AG04450 (cell line): ENCODE measurements at regions not wholly inside any gene's neighbourhood (a gene's known extent, or its start where the extent isn't known, plus 50 kb on each side); places are given as distances from the start of the nearest gene placed in this dataset.

ENCODE experiments used
- CTCF ChIA-PET: fragments of 300-600, 350-600 bp; formaldehyde crosslinking; extraction: SDS; loops from one replicate; lab custom pipeline; 2022; ENCODE audit warnings: antibody characterized with exemption, inconsistent platforms; lab: Charles Lee
- POLR2A ChIA-PET: fragments of 350-600 bp; formaldehyde crosslinking; extraction: SDS; loops from one replicate; lab custom pipeline; 2021; ENCODE audit warnings: antibody characterized with exemption, inconsistent platforms; lab: Yijun Ruan, JAX
- DNase-seq: peaks from one replicate; pipeline ENCODE4 v3.0.0-alpha.2; 2011; ENCODE audit warnings: low read depth, low spot score
- H3K27ac ChIP-seq: one replicate; pipeline ENCODE4 v1.5.1; 2012; ENCODE audit warnings: low read depth, low read length, control low read depth
- H3K27me3 ChIP-seq: one replicate; pipeline ENCODE4 v1.6.0; 2012; ENCODE audit warnings: low read length; ENCODE audit not compliant: control insufficient read depth, insufficient read depth
- H3K4me3 ChIP-seq: 2 replicates; pipeline ENCODE4 v1.5.1; 2011; ENCODE audit warnings: mild to moderate bottlenecking, low read depth, low read length, control low read depth
- H3K9me3 ChIP-seq: 2 replicates; pipeline ENCODE4 v1.5.1; 2012; ENCODE audit warnings: low read length; ENCODE audit not compliant: control insufficient read depth, insufficient read depth
- CTCF ChIP-seq: IDR thresholded peaks from 2 replicates; pipeline ENCODE4 v1.5.1; 2011; ENCODE audit warnings: low read depth, low read length, control low read depth, inconsistent platforms

- Histone ChIP-seq H3K27me3 (no peaks in the 10 kb centered on the region), H3K27ac (no peak overlapping the region), H3K9me3 (no peaks in the 10 kb centered on the region; the same call in 1 of the 2 replicates), H3K4me3 (no peak overlapping the region)
- ChIA-PET POLR2A (no interaction called here), CTCF (no interaction called here)
- no peak for TF ChIP-seq CTCF
- no peak for DNase-seq
Measured at GRCh38 chr16:85425074-85425662, 188.0 kb upstream of the GSE1 start.

- CTCF ChIA-PET: interaction anchor here (0.6 to 0.8 kb wide), 2 partner anchors 130 to 233 kb away, joined by 3 read pairs; no protein-coding TSS in a partner anchor
- POLR2A ChIA-PET: no interaction called here
- Histone ChIP-seq H3K27me3 (no peaks in the 10 kb centered on the region), H3K27ac (no peak overlapping the region), H3K4me3 (no peak overlapping the region), H3K9me3 (no peaks in the 10 kb centered on the region; the same call in 1 of the 2 replicates)
- no peak for TF ChIP-seq CTCF
- DNase-seq: no peak
Measured at GRCh38 chr16:85426806-85427205, 186.3 kb upstream of the GSE1 start.

GRCh38 chr16:85428168-85428898 is 184.8 kb upstream of the GSE1 start:
- Histone ChIP-seq H3K27me3 (no peaks in the 10 kb centered on the region), H3K4me3 (no peak overlapping the region), H3K27ac (no peak overlapping the region), H3K9me3 (no peaks in the 10 kb centered on the region; the same call in 1 of the 2 replicates)
- ChIA-PET CTCF (interaction anchor here (0.9 to 1.6 kb wide), 5 partner anchors 7 to 314 kb away, joined by 3 to 5 read pairs (median 4); no protein-coding TSS in a partner anchor), POLR2A (no interaction called here)
- TF ChIP-seq CTCF: peak; percentile 48
- DNase-seq: no peak

GRCh38 chr16:85428899-85429775 is 184.0 kb upstream of the GSE1 start:
- CTCF ChIA-PET: interaction anchor here (1.0 to 1.6 kb wide), 4 partner anchors 8 to 314 kb away, joined by 3 to 5 read pairs (median 4); no protein-coding TSS in a partner anchor
- POLR2A ChIA-PET: interaction anchor here (0.6 kb wide), 1 partner anchor 22 kb away, joined by 3 read pairs; no protein-coding TSS in a partner anchor
- Histone ChIP-seq H3K4me3 (no peak overlapping the region), H3K27ac (no peak overlapping the region), H3K9me3 (no peaks in the 10 kb centered on the region; the same call in 1 of the 2 replicates), H3K27me3 (no peaks in the 10 kb centered on the region)
- TF ChIP-seq CTCF: no peak
- no peak for DNase-seq
